IPS-18a (cell line): ENCODE measurements at regions not wholly inside any gene's neighbourhood (a gene's known extent, or its start where the extent isn't known, plus 50 kb on each side); places are given as distances from the start of the nearest gene placed in this dataset.

ENCODE experiments used
- H3K27ac ChIP-seq: one replicate; pipeline ENCODE4 v1.5.1; 2013; ENCODE audit warnings: low read length
- H3K27me3 ChIP-seq: one replicate; pipeline ENCODE4 v1.6.1; 2013; ENCODE audit warnings: mild to moderate bottlenecking, low read length; ENCODE audit not compliant: control insufficient read depth, insufficient read depth
- H3K36me3 ChIP-seq: one replicate; pipeline ENCODE4 v1.6.1; 2013; ENCODE audit warnings: low read depth, low read length; ENCODE audit not compliant: control insufficient read depth
- H3K4me1 ChIP-seq: one replicate; pipeline ENCODE4 v1.6.1; 2013; ENCODE audit warnings: low read depth, low read length; ENCODE audit not compliant: control insufficient read depth
- H3K4me3 ChIP-seq: one replicate; pipeline ENCODE4 v1.5.1; 2013; ENCODE audit warnings: low read length
- H3K9ac ChIP-seq: one replicate; pipeline ENCODE4 v1.6.1; 2013; ENCODE audit warnings: mild to moderate bottlenecking, low read length, moderate library complexity
- H3K9me3 ChIP-seq: one replicate; pipeline ENCODE4 v1.6.1; 2013; ENCODE audit warnings: low read depth, low read length; ENCODE audit not compliant: control insufficient read depth

GRCh38 chr17:53454337-53454736, 368.4 kb upstream of the KIF2B start:
- Histone ChIP-seq H3K36me3 (peaks cover 5% of the 10 kb centered on the region), H3K27me3 (no peaks in the 10 kb centered on the region), H3K4me1 (peaks cover 15% of the 10 kb centered on the region), H3K4me3 (no peak overlapping the region), H3K9me3 (peaks cover 21% of the 10 kb centered on the region), H3K27ac (no peak overlapping the region), H3K9ac (no peak overlapping the region)

- Histone ChIP-seq H3K4me3 (no peak overlapping the region), H3K27ac (no peak overlapping the region), H3K9me3 (no peaks in the 10 kb centered on the region)
Measured at GRCh38 chr17:53449324-53449723, 373.4 kb upstream of the KIF2B start.

GRCh38 chr17:53428913-53429312, 393.8 kb upstream of the KIF2B start:
- Histone ChIP-seq H3K27ac (no peak overlapping the region), H3K27me3 (no peaks in the 10 kb centered on the region), H3K4me1 (peaks cover 21% of the 10 kb centered on the region), H3K9ac (no peak overlapping the region), H3K9me3 (peaks cover 13% of the 10 kb centered on the region), H3K36me3 (no peaks in the 10 kb centered on the region), H3K4me3 (no peak overlapping the region)

More at GRCh38 chr17:53449324-53449723, 373.4 kb upstream of the KIF2B start:
- H3K27me3 ChIP-seq: no peaks in the 10 kb centered on the region
- H3K36me3 ChIP-seq: no peaks in the 10 kb centered on the region
- H3K4me1 ChIP-seq: peaks cover 6% of the 10 kb centered on the region
- no peak overlapping the region for H3K9ac ChIP-seq

GRCh38 chr17:53426505-53426904, 396.2 kb upstream of the KIF2B start:
- H3K9me3 ChIP-seq: peaks cover 13% of the 10 kb centered on the region
- H3K4me1 ChIP-seq: peaks cover 23% of the 10 kb centered on the region
- no peak overlapping the region for H3K9ac ChIP-seq
- no peak overlapping the region for H3K27ac ChIP-seq
- no peaks in the 10 kb centered on the region for H3K27me3 ChIP-seq
- no peak overlapping the region for H3K4me3 ChIP-seq
- no peaks in the 10 kb centered on the region for H3K36me3 ChIP-seq

GRCh38 chr17:53420035-53420641, 402.6 kb upstream of the KIF2B start:
- Histone ChIP-seq H3K27me3 (no peaks in the 10 kb centered on the region), H3K9ac (no peak overlapping the region), H3K4me1 (peaks cover 14% of the 10 kb centered on the region), H3K9me3 (peaks cover 12% of the 10 kb centered on the region), H3K4me3 (no peak overlapping the region), H3K36me3 (no peaks in the 10 kb centered on the region), H3K27ac (no peak overlapping the region)

DNA sequence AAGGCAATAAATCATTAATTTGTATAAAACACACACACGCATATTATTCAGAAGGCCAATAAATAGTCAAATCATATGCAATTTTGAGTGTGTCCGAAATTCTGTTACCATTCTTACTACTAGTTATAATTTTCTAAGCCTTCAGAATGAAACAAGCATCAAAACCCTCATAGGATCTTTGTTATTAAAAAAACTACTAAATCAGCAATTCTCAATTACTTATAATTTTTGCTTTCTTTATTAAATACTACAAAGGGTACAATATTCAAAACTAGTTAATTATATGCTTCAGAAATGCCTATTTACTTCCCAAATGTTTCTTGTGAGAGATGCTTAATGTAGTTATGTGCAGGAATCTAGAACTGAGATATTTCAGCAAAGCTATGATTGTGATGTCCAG, 413.1 kb upstream of the KIF2B start:
- H3K27ac ChIP-seq: no peak overlapping the region
- no peak overlapping the region for H3K9ac ChIP-seq

GRCh38 chr17:53406907-53407306, 415.8 kb upstream of the KIF2B start:
- no peak overlapping the region for H3K9ac ChIP-seq
- no peak overlapping the region for H3K27ac ChIP-seq
- H3K4me1 ChIP-seq: no peaks in the 10 kb centered on the region
- peaks cover 15% of the 10 kb centered on the region for H3K9me3 ChIP-seq
- H3K36me3 ChIP-seq: no peaks in the 10 kb centered on the region
- H3K27me3 ChIP-seq: no peaks in the 10 kb centered on the region
- H3K4me3 ChIP-seq: no peak overlapping the region

More for the DNA sequence above, 413.1 kb upstream of the KIF2B start:
- Histone ChIP-seq H3K36me3 (no peaks in the 10 kb centered on the region), H3K4me3 (no peak overlapping the region), H3K4me1 (no peaks in the 10 kb centered on the region), H3K9me3 (peaks cover 11% of the 10 kb centered on the region), H3K27me3 (no peaks in the 10 kb centered on the region)

DNA sequence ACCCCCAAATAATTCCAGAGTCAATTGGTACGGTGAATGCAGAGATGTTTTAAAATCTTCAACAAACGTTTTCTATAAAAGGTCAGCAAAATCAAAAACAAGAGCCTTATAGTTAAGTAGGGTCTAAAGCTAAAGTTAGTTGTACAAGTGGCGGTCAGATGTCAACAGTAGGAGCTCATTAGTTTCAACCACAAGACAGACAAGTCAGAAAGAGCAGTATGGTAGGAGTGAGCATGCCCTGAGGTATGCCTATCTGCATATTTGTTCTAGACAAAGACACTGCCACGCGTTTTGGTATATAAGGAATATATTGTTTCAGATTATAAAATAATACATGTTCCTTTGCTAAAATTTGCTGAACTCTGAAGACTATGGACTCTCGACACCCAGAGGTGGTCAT, 431.5 kb upstream of the KIF2B start:
- no peak overlapping the region for H3K27ac ChIP-seq
- no peaks in the 10 kb centered on the region for H3K9me3 ChIP-seq
- no peaks in the 10 kb centered on the region for H3K4me1 ChIP-seq
- H3K4me3 ChIP-seq: no peak overlapping the region
- H3K36me3 ChIP-seq: no peaks in the 10 kb centered on the region
- no peak overlapping the region for H3K9ac ChIP-seq
- H3K27me3 ChIP-seq: no peaks in the 10 kb centered on the region

DNA sequence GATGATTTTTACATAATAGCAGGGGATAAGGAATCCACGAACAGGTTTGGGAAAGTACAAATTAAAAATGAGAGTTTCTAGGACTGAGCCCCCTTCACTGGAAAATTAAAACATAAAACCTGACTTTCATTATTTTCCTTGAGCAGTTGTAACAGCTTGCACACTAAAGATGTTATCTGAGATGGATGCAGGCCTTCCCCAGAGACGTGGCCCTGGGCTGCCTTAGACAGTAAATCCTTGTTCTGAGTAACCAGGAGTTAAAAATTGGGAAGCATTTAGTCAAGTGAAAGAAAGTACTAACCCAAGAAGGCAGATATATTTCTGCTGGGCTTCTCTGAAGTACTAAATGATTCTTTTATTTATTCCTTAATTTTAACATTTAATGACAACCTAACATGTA, 432.2 kb upstream of the KIF2B start:
- H3K27ac ChIP-seq: no peak overlapping the region
- H3K4me3 ChIP-seq: no peak overlapping the region
- H3K9me3 ChIP-seq: no peaks in the 10 kb centered on the region
- no peaks in the 10 kb centered on the region for H3K27me3 ChIP-seq
- H3K9ac ChIP-seq: no peak overlapping the region
- H3K36me3 ChIP-seq: no peaks in the 10 kb centered on the region
- peaks cover under 1% of the 10 kb centered on the region for H3K4me1 ChIP-seq

GRCh38 chr17:53387745-53388144, 435.0 kb upstream of the KIF2B start:
- no peak overlapping the region for H3K9ac ChIP-seq
- H3K4me3 ChIP-seq: no peak overlapping the region
- H3K9me3 ChIP-seq: no peaks in the 10 kb centered on the region
- H3K27ac ChIP-seq: no peak overlapping the region
- H3K27me3 ChIP-seq: no peaks in the 10 kb centered on the region
- no peaks in the 10 kb centered on the region for H3K36me3 ChIP-seq
- peaks cover 4% of the 10 kb centered on the region for H3K4me1 ChIP-seq

GRCh38 chr17:53353919-53354351, 468.8 kb upstream of the KIF2B start:
- Histone ChIP-seq H3K9ac (no peak overlapping the region), H3K36me3 (no peaks in the 10 kb centered on the region), H3K27me3 (no peaks in the 10 kb centered on the region), H3K9me3 (no peaks in the 10 kb centered on the region), H3K27ac (no peak overlapping the region), H3K4me1 (peaks cover 5% of the 10 kb centered on the region), H3K4me3 (no peak overlapping the region)

DNA sequence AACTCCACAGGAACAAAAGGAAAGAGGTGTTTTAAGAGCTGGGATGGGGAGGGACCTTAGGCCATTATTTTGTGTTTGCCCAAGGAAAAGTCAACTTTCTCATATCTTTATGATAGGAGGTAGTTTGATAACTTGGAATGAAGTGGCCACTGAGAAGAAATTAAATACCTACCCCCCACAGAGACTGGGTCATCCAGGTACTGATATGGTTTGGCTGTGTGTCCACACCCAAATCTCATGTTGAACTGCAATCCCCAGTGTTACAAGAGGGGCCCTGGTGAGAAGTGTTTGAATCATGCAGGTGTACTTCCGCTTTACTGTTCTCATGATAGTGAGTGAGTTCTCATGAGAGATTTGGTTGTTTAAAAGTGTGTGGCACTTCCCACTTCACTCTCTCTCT, 477.9 kb upstream of the KIF2B start:
- H3K9ac ChIP-seq: no peak overlapping the region

More for the DNA sequence above, 477.9 kb upstream of the KIF2B start:
- Histone ChIP-seq H3K9me3 (no peaks in the 10 kb centered on the region), H3K27ac (no peak overlapping the region), H3K4me1 (no peaks in the 10 kb centered on the region), H3K36me3 (no peaks in the 10 kb centered on the region), H3K4me3 (no peak overlapping the region), H3K27me3 (no peaks in the 10 kb centered on the region)
